ENCODE measurements at regions not wholly inside any gene's neighbourhood (a gene's known extent, or its start where the extent isn't known, plus 50 kb on each side); places are given as distances from the start of the nearest gene placed in this dataset.

GRCh38 chr6:23320471-23321015 lies 751.2 kb downstream of the HDGFL1 start:
- no peak overlapping the region for H3K27ac ChIP-seq (ENCODE audit: low read depth, low read length)
- H3K4me1 ChIP-seq (ENCODE audit: control insufficient read depth in 3 of 3, insufficient read depth in 3 of 3, low read length in 3 of 3), result no peaks in the 10 kb centered on the region
- H3K36me3 ChIP-seq (ENCODE audit: control insufficient read depth in 3 of 3, insufficient read depth in 3 of 3, low read length in 3 of 3), result no peaks in the 10 kb centered on the region
- no peak overlapping the region for H3K4me3 ChIP-seq (ENCODE audit: low read length in 3 of 3)
- H3K9ac ChIP-seq (ENCODE audit: low read depth in 1 of 3, low read length in 3 of 3), result no peak overlapping the region
- H3K9me3 ChIP-seq (ENCODE audit: control insufficient read depth in 3 of 3, low read length in 3 of 3), result no peaks in the 10 kb centered on the region
- H3K27me3 ChIP-seq (ENCODE audit: control insufficient read depth in 3 of 3, insufficient read depth in 3 of 3, low read length in 3 of 3), result no peaks in the 10 kb centered on the region

- no peak overlapping the region for H3K4me3 ChIP-seq (ENCODE audit: low read length in 3 of 3)
- no peaks in the 10 kb centered on the region for H3K27me3 ChIP-seq (ENCODE audit: control insufficient read depth in 3 of 3, insufficient read depth in 3 of 3, low read length in 3 of 3)
- no peaks in the 10 kb centered on the region for H3K36me3 ChIP-seq (ENCODE audit: control insufficient read depth in 3 of 3, insufficient read depth in 3 of 3, low read length in 3 of 3)
- H3K9me3 ChIP-seq (ENCODE audit: control insufficient read depth in 3 of 3, low read length in 3 of 3), result no peaks in the 10 kb centered on the region
- H3K27ac ChIP-seq (ENCODE audit: low read depth, low read length), result no peak overlapping the region
- H3K4me1 ChIP-seq (ENCODE audit: control insufficient read depth in 3 of 3, insufficient read depth in 3 of 3, low read length in 3 of 3), result no peaks in the 10 kb centered on the region
- no peak overlapping the region for H3K9ac ChIP-seq (ENCODE audit: low read depth in 1 of 3, low read length in 3 of 3)
These were observed 754.5 kb downstream of the HDGFL1 start for GRCh38 chr6:23323897-23324296.

DNA sequence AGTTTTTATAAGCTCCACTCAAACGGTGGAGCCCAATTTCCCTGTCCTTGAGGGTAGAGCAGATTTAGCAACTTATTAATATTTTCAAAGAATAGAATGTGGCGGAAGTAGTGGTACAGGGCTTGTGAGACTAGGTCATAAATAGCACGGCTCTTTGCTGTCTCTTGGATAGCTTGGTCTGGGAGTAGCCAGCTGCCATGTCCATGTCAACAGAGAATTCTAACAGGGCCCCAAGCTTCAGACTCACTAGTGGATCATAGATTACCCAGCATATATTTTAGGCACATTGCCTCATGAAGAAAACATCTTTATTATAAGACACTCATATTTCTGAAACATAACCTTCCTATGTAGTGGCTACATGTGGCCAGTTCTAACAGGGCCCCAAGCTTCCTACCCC lies 755.7 kb downstream of the HDGFL1 start:
- Histone ChIP-seq H3K36me3 (ENCODE audit: control insufficient read depth in 3 of 3, insufficient read depth in 3 of 3, low read length in 3 of 3) (no peaks in the 10 kb centered on the region), H3K9ac (ENCODE audit: low read depth in 1 of 3, low read length in 3 of 3) (no peak overlapping the region), H3K4me3 (ENCODE audit: low read length in 3 of 3) (no peak overlapping the region), H3K27me3 (ENCODE audit: control insufficient read depth in 3 of 3, insufficient read depth in 3 of 3, low read length in 3 of 3) (no peaks in the 10 kb centered on the region), H3K9me3 (ENCODE audit: control insufficient read depth in 3 of 3, low read length in 3 of 3) (no peaks in the 10 kb centered on the region), H3K4me1 (ENCODE audit: control insufficient read depth in 3 of 3, insufficient read depth in 3 of 3, low read length in 3 of 3) (no peaks in the 10 kb centered on the region), H3K27ac (ENCODE audit: low read depth, low read length) (no peak overlapping the region)

- Histone ChIP-seq H3K9me3 (ENCODE audit: control insufficient read depth in 3 of 3, low read length in 3 of 3) (no peaks in the 10 kb centered on the region), H3K4me1 (ENCODE audit: control insufficient read depth in 3 of 3, insufficient read depth in 3 of 3, low read length in 3 of 3) (no peaks in the 10 kb centered on the region), H3K36me3 (ENCODE audit: control insufficient read depth in 3 of 3, insufficient read depth in 3 of 3, low read length in 3 of 3) (no peaks in the 10 kb centered on the region), H3K4me3 (ENCODE audit: low read length in 3 of 3) (no peak overlapping the region), H3K27ac (ENCODE audit: low read depth, low read length) (no peak overlapping the region), H3K27me3 (ENCODE audit: control insufficient read depth in 3 of 3, insufficient read depth in 3 of 3, low read length in 3 of 3) (no peaks in the 10 kb centered on the region), H3K9ac (ENCODE audit: low read depth in 1 of 3, low read length in 3 of 3) (no peak overlapping the region)
These were observed 758.3 kb downstream of the HDGFL1 start for GRCh38 chr6:23327621-23328020.

GRCh38 chr6:23329086-23329485 lies 759.7 kb downstream of the HDGFL1 start:
- no peaks in the 10 kb centered on the region for H3K36me3 ChIP-seq (ENCODE audit: control insufficient read depth in 3 of 3, insufficient read depth in 3 of 3, low read length in 3 of 3)
- no peak overlapping the region for H3K4me3 ChIP-seq (ENCODE audit: low read length in 3 of 3)
- H3K9ac ChIP-seq (ENCODE audit: low read depth in 1 of 3, low read length in 3 of 3), result no peak overlapping the region
- no peak overlapping the region for H3K27ac ChIP-seq (ENCODE audit: low read depth, low read length)
- no peaks in the 10 kb centered on the region for H3K4me1 ChIP-seq (ENCODE audit: control insufficient read depth in 3 of 3, insufficient read depth in 3 of 3, low read length in 3 of 3)
- no peaks in the 10 kb centered on the region for H3K9me3 ChIP-seq (ENCODE audit: control insufficient read depth in 3 of 3, low read length in 3 of 3)
- H3K27me3 ChIP-seq (ENCODE audit: control insufficient read depth in 3 of 3, insufficient read depth in 3 of 3, low read length in 3 of 3), result no peaks in the 10 kb centered on the region

DNA sequence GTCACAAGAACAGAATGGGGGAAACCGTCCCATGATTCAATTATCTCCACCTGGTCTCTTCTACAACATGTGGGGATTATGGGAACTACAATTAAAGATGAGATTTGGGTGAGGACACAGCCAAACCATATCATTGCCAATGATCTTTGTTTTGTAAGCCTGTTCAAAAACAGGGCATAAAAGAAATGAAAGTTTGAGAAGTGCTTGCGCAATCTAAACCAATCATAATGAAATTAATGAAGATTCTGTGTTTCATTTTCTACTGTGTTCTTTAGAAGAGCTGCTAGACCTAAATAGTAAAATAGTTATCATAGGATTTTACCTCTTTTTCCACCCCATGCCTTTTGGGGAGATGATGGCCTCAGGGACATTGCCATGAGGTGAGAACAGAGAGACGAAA lies 761.3 kb downstream of the HDGFL1 start:
- no peak overlapping the region for H3K4me3 ChIP-seq (ENCODE audit: low read length in 3 of 3)
- H3K27me3 ChIP-seq (ENCODE audit: control insufficient read depth in 3 of 3, insufficient read depth in 3 of 3, low read length in 3 of 3), result no peaks in the 10 kb centered on the region
- H3K27ac ChIP-seq (ENCODE audit: low read depth, low read length), result no peak overlapping the region
- no peaks in the 10 kb centered on the region for H3K9me3 ChIP-seq (ENCODE audit: control insufficient read depth in 3 of 3, low read length in 3 of 3)
- no peaks in the 10 kb centered on the region for H3K36me3 ChIP-seq (ENCODE audit: control insufficient read depth in 3 of 3, insufficient read depth in 3 of 3, low read length in 3 of 3)
- H3K4me1 ChIP-seq (ENCODE audit: control insufficient read depth in 3 of 3, insufficient read depth in 3 of 3, low read length in 3 of 3), result no peaks in the 10 kb centered on the region
- H3K9ac ChIP-seq (ENCODE audit: low read depth in 1 of 3, low read length in 3 of 3), result no peak overlapping the region

GRCh38 chr6:23334360-23334759 lies 765.0 kb downstream of the HDGFL1 start:
- no peak overlapping the region for H3K4me3 ChIP-seq (ENCODE audit: low read length in 3 of 3)
- no peak overlapping the region for H3K9ac ChIP-seq (ENCODE audit: low read depth in 1 of 3, low read length in 3 of 3)
- H3K4me1 ChIP-seq (ENCODE audit: control insufficient read depth in 3 of 3, insufficient read depth in 3 of 3, low read length in 3 of 3), result no peaks in the 10 kb centered on the region
- H3K27me3 ChIP-seq (ENCODE audit: control insufficient read depth in 3 of 3, insufficient read depth in 3 of 3, low read length in 3 of 3), result no peaks in the 10 kb centered on the region
- no peaks in the 10 kb centered on the region for H3K36me3 ChIP-seq (ENCODE audit: control insufficient read depth in 3 of 3, insufficient read depth in 3 of 3, low read length in 3 of 3)
- no peaks in the 10 kb centered on the region for H3K9me3 ChIP-seq (ENCODE audit: control insufficient read depth in 3 of 3, low read length in 3 of 3)
- H3K27ac ChIP-seq (ENCODE audit: low read depth, low read length), result no peak overlapping the region

DNA sequence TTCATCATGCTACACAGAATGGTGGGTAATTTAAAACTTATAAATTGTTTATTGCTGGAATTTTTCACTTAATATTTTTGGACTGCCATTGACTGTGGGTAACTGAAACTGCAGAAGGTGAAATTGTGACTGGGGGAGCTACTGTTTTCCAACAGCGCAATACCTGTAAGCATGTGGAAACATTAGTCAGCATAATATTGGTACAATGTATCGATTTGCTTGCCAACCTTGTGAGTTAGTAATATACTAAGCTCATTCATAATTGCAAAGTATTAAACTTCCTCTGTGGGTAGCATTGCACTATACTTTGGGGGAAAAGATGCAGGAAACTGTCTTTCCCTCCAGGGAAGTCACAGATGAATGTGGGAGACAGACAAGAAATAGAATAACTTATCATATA lies 766.5 kb downstream of the HDGFL1 start:
- Histone ChIP-seq H3K27me3 (ENCODE audit: control insufficient read depth in 3 of 3, insufficient read depth in 3 of 3, low read length in 3 of 3) (no peaks in the 10 kb centered on the region), H3K4me1 (ENCODE audit: control insufficient read depth in 3 of 3, insufficient read depth in 3 of 3, low read length in 3 of 3) (no peaks in the 10 kb centered on the region), H3K27ac (ENCODE audit: low read depth, low read length) (no peak overlapping the region), H3K9me3 (ENCODE audit: control insufficient read depth in 3 of 3, low read length in 3 of 3) (no peaks in the 10 kb centered on the region), H3K9ac (ENCODE audit: low read depth in 1 of 3, low read length in 3 of 3) (no peak overlapping the region), H3K36me3 (ENCODE audit: control insufficient read depth in 3 of 3, insufficient read depth in 3 of 3, low read length in 3 of 3) (no peaks in the 10 kb centered on the region), H3K4me3 (ENCODE audit: low read length in 3 of 3) (no peak overlapping the region)

- Histone ChIP-seq H3K27ac (ENCODE audit: low read depth, low read length) (no peak overlapping the region), H3K4me3 (ENCODE audit: low read length in 3 of 3) (no peak overlapping the region), H3K27me3 (ENCODE audit: control insufficient read depth in 3 of 3, insufficient read depth in 3 of 3, low read length in 3 of 3) (no peaks in the 10 kb centered on the region), H3K4me1 (ENCODE audit: control insufficient read depth in 3 of 3, insufficient read depth in 3 of 3, low read length in 3 of 3) (no peaks in the 10 kb centered on the region), H3K36me3 (ENCODE audit: control insufficient read depth in 3 of 3, insufficient read depth in 3 of 3, low read length in 3 of 3) (no peaks in the 10 kb centered on the region), H3K9me3 (ENCODE audit: control insufficient read depth in 3 of 3, low read length in 3 of 3) (peaks cover 0 to 2% (median 0%) of the 10 kb centered on the region in 3 donors), H3K9ac (ENCODE audit: low read depth in 1 of 3, low read length in 3 of 3) (no peak overlapping the region)
These were observed 769.9 kb downstream of the HDGFL1 start for GRCh38 chr6:23339268-23339667.

GRCh38 chr6:23340271-23340670 lies 770.9 kb downstream of the HDGFL1 start:
- H3K4me1 ChIP-seq (ENCODE audit: control insufficient read depth in 3 of 3, insufficient read depth in 3 of 3, low read length in 3 of 3), result no peaks in the 10 kb centered on the region
- no peaks in the 10 kb centered on the region for H3K36me3 ChIP-seq (ENCODE audit: control insufficient read depth in 3 of 3, insufficient read depth in 3 of 3, low read length in 3 of 3)
- H3K4me3 ChIP-seq (ENCODE audit: low read length in 3 of 3), result no peak overlapping the region
- peaks cover 0 to 2% (median 0%) of the 10 kb centered on the region in 3 donors for H3K9me3 ChIP-seq (ENCODE audit: control insufficient read depth in 3 of 3, low read length in 3 of 3)
- no peak overlapping the region for H3K9ac ChIP-seq (ENCODE audit: low read depth in 1 of 3, low read length in 3 of 3)
- H3K27ac ChIP-seq (ENCODE audit: low read depth, low read length), result no peak overlapping the region
- no peaks in the 10 kb centered on the region for H3K27me3 ChIP-seq (ENCODE audit: control insufficient read depth in 3 of 3, insufficient read depth in 3 of 3, low read length in 3 of 3)
